ENCODE measurements at regions not wholly inside any gene's neighbourhood (a gene's known extent, or its start where the extent isn't known, plus 50 kb on each side); places are given as distances from the start of the nearest gene placed in this dataset.

DNA sequence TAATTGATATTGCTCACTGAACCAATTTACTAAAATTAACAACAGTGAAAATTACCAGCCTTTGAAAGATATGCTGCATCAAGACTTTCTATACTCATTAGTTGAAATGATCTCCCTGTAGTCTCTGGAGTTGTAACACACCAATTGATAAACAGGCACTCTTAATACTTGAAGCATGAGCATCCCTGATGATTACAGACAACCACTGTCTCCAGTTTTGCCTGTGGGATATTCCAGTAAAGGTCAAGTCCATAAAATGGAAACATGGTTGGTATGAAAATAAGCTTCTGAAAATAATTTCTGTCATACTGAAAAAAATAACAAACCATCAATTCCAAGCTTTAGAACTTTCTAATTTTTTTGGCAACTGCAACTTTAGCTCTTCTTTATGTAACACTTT, 405.8 kb downstream of the SPRY2 start:
- TF ChIP-seq NFRKB (IDR thresholded peaks at IDR 0.05) = no peak
- TF ChIP-seq BHLHE40 (IDR thresholded peaks at IDR 0.05; ENCODE audit: borderline replicate concordance) = no peak
- TF ChIP-seq SUZ12 (IDR thresholded peaks at IDR 0.05) = no peak
- TF ChIP-seq ZNF384 (IDR thresholded peaks at IDR 0.05) = no peak
- TF ChIP-seq HDGF (IDR thresholded peaks at IDR 0.05; ENCODE audit: borderline replicate concordance) = no peak
- TF ChIP-seq SP1 (IDR thresholded peaks at IDR 0.05) = no peak
- TF ChIP-seq FOXM1 (IDR thresholded peaks at IDR 0.05; ENCODE audit: borderline replicate concordance) = no peak
- no peak for TF ChIP-seq PKNOX1 (IDR thresholded peaks at IDR 0.05)
